ENCODE measurements at regions not wholly inside any gene's neighbourhood (a gene's known extent, or its start where the extent isn't known, plus 50 kb on each side); places are given as distances from the start of the nearest gene placed in this dataset.
A peak's percentile ranks its signal among the peaks of the same experiment; 100 is the strongest.
"Not testable (repeated sequence)": the region's sequence is repeated elsewhere in the genome, so short reads cannot be mapped to it uniquely, and the experiment has no call there.

- DNase-seq (ENCODE audit: low read depth): no peak
Measured at GRCh38 chrX:500481-501010, 113.8 kb upstream of the PPP2R3B start.

GRCh38 chrX:506341-506740 is 119.6 kb upstream of the PPP2R3B start:
- no peak for DNase-seq (ENCODE audit: low read depth)

GRCh38 chrX:508163-508562 is 121.5 kb upstream of the PPP2R3B start:
- DNase-seq (ENCODE audit: low read depth): no peak

GRCh38 chrX:508821-509220 is 121.8 kb upstream of the SHOX start:
- not testable (repeated sequence) for DNase-seq (ENCODE audit: low read depth)

DNA sequence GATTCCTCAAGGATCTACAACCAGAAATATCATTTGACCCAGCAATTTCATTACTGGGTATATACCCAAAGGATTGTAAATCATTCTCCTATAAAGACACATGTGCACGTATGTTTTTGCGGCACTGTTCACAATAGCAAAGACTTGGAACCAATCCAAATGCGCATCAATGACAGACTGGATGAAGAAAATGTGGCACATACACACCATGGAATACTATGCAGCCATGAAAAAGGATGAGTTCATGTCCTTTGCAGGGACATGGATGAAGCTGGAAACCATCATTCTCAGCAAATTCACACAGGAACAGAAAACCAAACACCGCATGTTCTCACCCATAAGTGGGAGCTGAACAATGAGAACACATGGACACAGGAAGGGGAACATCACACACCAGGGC is 119.5 kb upstream of the SHOX start:
- not testable (repeated sequence) for DNase-seq (ENCODE audit: low read depth)

GRCh38 chrX:518319-518718 is 112.3 kb upstream of the SHOX start:
- no peak for DNase-seq (ENCODE audit: low read depth)

GRCh38 chrX:519741-520140 is 110.8 kb upstream of the SHOX start:
- DNase-seq (ENCODE audit: low read depth): peak; percentile 63

DNA sequence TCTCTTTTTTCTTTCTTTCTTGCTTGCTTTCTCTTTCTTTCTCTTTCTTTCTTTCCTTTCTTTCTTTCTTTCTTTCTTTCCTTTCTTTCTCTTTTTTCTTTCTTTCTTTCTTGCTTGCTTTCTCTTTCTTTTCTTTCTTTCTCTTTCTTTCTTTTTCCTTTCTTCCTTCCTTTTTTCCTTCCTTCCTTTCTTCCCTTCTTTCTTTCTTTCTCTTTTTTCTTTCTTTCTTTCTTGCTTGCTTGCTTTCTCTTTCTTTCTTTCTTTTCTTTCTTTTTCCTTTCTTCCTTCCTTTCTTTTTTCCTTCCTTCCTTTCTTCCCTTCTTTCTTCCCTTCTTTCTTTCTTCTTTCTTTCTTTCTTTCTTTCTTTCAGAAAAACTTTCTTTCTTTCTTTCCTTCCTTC is 108.1 kb upstream of the SHOX start:
- no peak for DNase-seq (ENCODE audit: low read depth)

DNA sequence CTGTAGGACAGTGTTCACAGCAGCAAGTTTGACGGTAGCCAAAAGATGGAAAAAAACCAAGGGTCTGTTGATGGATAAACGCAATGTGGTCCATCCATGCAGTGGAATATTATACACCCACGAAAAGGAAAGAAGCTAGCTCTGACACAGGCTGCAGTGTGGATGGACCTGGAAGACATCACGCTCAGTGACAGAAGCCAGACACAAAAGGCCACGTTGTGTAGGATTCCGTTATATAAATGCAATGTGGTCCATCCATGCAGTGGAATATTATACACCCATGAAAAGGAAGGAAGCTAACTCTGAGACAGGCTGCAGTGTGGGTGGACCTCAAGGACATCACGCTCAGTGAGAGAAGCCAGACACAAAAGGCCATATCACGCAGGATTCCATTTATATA is 105.5 kb upstream of the SHOX start:
- DNase-seq (ENCODE audit: low read depth): no peak

DNA sequence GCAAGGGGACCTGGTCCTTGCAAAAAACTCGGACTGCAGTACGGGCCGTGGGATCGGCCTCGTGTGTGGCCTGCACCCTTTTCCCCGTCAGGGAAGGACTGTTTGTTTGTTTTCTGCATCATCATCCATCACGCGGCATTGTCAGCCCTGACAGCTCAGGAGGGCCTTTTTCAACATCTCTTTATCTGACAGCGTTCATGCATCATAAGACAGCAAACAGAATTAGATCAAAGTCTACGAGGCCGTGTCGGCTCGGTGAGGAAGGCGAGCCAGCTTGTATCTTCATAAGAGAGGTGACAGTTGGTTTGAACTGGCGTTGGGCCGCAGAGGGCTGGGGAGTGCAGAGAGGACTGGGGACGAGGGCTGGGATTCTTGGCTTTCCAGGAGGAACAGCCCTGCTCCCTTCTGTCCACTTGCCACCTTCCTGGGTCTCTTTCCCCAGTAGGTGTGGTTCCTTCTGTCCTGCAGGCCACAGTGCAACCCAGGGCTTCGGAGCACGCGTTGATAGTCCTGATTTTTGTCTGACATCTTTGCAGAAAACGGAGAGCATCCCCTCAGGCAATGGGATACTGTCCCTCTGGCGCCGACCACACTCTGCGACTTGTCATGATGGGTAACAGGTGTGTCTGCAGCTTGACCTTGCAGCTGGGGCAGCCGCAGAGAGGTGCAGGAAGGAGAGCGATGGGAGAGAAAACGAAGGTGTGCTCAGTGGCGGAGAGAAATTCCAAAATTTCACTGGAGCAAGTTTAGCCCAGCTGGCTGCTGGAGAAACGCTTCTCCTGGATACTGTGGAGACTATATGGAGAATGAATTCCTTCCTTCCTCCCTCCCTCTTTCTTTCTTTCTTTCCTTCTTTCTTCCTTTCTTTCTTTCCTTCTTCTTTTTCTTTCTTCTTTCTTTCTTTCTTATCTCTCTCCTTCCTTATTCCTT is 104.0 kb upstream of the SHOX start:
- DNase-seq (ENCODE audit: low read depth): no peak

GRCh38 chrX:530726-531610 is 99.6 kb upstream of the SHOX start:
- DNase-seq (ENCODE audit: low read depth): no peak

DNA sequence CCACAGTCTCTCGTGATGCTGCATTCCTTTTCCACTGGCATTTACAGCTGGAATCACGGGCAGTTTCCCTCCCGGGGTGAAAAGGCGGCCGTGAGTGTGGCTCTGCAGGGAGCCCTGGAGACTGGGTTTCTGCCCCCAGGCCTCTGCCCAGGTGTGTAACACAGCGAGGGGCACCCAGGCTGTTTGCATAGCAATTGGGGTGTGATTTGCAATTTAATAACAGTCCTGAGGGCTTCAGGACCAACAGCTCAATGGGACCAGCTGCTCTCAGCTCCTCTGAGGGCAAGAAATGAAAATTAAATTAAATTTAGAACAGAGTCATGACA is 99.0 kb upstream of the SHOX start:
- no peak for DNase-seq (ENCODE audit: low read depth)

GRCh38 chrX:534804-535203 is 95.8 kb upstream of the SHOX start:
- no peak for DNase-seq (ENCODE audit: low read depth)

- DNase-seq (ENCODE audit: low read depth): no peak
Measured at GRCh38 chrX:536616-537015, 94.0 kb upstream of the SHOX start.

- DNase-seq (ENCODE audit: low read depth): no peak
Measured at GRCh38 chrX:537151-537550, 93.4 kb upstream of the SHOX start.

DNA sequence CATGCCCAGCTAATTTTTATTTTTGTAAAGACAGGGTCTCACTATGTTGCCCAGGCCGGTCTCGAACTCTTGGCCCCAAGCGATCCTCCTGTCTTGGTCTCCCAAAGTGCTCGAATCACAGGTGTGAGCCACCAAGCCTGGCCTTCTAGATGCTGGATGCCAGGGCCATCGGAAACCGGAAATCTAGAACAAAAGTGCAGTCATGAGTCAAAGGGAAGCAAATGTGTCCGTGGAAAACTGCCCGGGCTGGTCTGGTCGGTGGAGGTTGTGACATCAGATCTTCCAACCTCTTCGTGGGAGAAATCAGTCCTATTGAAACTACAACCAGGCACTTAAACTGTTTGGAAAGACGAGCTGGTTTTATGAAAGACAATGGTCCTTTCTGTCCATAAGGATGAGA is 92.3 kb upstream of the SHOX start:
- DNase-seq (ENCODE audit: low read depth): peak; percentile 59

DNA sequence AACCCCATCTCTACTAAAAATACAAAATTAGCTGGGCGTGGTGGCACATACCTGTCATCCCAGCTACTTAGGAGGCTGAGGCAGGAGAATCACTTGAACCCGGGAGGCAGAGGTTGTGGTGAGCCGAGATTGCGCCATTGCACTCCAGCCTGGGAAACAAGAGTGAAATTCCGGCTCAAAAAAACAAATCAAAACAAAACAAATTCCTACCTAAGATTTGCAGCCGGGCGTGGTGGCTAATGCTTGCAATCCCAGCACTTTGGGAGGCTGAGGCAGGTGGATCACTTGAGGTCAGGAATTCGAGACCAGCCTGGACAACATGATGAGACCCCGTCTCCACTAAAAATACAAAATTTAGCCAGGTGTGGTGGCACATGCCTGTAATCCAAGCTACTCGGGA is 89.6 kb upstream of the SHOX start:
- DNase-seq (ENCODE audit: low read depth): not testable (repeated sequence)

GRCh38 chrX:542179-542578 is 88.4 kb upstream of the SHOX start:
- no peak for DNase-seq (ENCODE audit: low read depth)

GRCh38 chrX:545452-545885 is 85.1 kb upstream of the SHOX start:
- DNase-seq (ENCODE audit: low read depth): peak; percentile 95

DNA sequence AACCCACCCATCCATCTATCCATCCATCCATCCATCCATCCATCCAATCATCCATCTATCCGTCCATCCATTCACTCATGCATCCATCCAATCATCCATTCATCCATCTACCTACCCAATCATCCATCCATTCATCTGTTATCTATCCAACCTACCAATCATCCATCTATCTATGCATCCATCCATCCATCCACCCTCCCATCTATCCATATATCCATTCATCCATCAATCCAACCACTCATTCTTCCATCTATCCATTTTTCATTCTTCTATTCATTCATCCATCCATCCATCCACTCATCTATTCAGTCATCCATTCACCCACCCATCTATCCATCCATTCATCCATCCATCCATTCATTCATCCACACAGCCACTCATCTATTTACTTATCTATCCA is 80.1 kb upstream of the SHOX start:
- DNase-seq (ENCODE audit: low read depth): no peak

DNA sequence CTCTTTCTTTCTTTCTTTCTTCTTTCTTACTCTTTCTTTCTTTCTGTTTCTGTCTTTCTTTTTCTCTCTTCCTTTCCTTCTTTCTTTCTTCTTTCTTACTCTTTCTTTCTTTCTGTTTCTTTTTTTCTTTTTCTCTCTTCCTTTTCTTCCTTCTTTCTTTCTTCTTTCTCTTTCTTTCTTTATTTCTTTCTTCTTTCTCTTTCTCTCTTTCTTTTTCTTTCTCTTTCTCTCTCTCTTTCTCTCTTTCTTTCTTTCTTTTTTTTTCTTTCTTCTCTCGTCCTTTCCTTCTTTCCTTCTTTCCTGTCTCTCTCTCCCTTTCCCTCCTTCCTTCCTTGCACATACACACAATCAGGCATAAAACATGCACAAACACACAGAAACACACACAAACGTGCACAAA is 79.3 kb upstream of the SHOX start:
- DNase-seq (ENCODE audit: low read depth): no peak

DNA sequence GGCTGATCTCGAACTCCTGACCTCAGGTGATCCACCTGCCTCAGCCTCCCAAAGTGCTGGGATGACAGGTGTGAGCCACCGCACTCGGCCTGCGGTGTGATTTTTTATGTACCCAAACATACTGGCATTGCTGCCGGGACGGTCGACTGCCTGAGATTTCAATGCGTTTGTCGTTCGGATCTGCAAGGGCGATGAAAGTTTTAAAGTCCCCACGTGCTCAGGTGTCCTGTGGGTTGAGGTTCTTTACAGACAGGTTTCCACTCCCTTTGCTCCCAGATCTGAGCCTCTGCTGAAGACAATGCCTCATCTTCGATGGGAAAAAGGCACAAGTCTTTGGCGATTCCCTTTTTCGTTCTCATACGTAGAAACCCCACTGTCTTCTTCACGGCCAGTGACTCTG is 78.1 kb upstream of the SHOX start:
- no peak for DNase-seq (ENCODE audit: low read depth)

DNA sequence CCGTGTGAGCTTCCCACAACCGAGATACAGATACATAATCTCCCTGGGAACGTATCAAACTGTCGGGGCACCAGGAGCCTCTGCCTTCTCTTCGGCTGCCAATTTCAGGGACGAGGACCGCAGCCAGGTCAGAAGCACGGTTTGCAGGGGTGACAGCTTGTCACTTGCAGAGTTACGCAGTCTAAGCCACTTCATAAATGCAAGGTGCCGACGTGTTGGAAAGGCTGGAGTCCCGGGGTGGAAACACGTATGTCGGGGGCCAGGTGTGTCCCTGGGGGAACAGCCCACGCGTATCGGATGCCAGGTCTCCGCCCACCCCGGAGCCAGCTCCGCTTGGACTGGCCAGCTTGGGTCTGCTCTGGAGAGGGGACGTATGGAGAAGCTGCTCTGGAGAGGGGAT is 76.3 kb upstream of the SHOX start:
- DNase-seq (ENCODE audit: low read depth): no peak
